Activated naive CD4-positive, alpha-beta T cell treated with anti-CD3 and anti-CD28 coated beads for 36 hours (primary cell): ENCODE measurements at regions not wholly inside any gene's neighbourhood (a gene's known extent, or its start where the extent isn't known, plus 50 kb on each side); places are given as distances from the start of the nearest gene placed in this dataset.
A peak's percentile ranks its signal among the peaks of the same experiment; 100 is the strongest.

Experiments used
- CTCF ChIA-PET: fragments of 350-600 bp; sonication (Branson Sonifier 250); formaldehyde crosslinking; loops from one replicate; lab custom pipeline; 2021; ENCODE audit warnings: antibody characterized with exemption; lab: Charles Lee
- DNase-seq: peaks from one replicate; pipeline ENCODE4 v3.0.0-alpha.2; 2020
- H3K27ac Mint-ChIP-seq: one replicate; pipeline ENCODE4 v1.8.0; 2021; ENCODE audit warnings: mild to moderate bottlenecking, mixed read lengths
- H3K27me3 Mint-ChIP-seq: one replicate; pipeline ENCODE4 v1.8.0; 2021; ENCODE audit warnings: low read depth, mixed read lengths
- H3K36me3 Mint-ChIP-seq: one replicate; pipeline ENCODE4 v1.8.0; 2021; ENCODE audit warnings: low read depth, mixed read lengths
- H3K4me1 Mint-ChIP-seq: one replicate; pipeline ENCODE4 v1.8.0; 2021; ENCODE audit warnings: low read depth, mixed read lengths
- H3K4me3 Mint-ChIP-seq: one replicate; pipeline ENCODE4 v1.8.0; 2021; ENCODE audit warnings: mild to moderate bottlenecking, moderate library complexity, mixed read lengths
- H3K9me3 Mint-ChIP-seq: one replicate; pipeline ENCODE4 v1.8.0; 2021; ENCODE audit warnings: mixed read lengths
- intact Hi-C: fragments of 100-400 bp; cut with micrococcal nuclease; formaldehyde crosslinking; loops from one replicate; pipeline ENCODE4 v1.15.1; 2023

GRCh38 chr7:131002600-131002999, 268.6 kb upstream of the KLF14 start:
- Mint-ChIP-seq H3K4me3 (no peak overlapping the region), H3K27ac (no peak overlapping the region), H3K36me3 (peaks cover 32% of the 10 kb centered on the region), H3K27me3 (no peaks in the 10 kb centered on the region), H3K4me1 (peaks cover 73% of the 10 kb centered on the region), H3K9me3 (peaks cover 12% of the 10 kb centered on the region)
- CTCF ChIA-PET, result interaction anchor here (0.8 to 7.2 kb wide), 8 partner anchors 8 to 106 kb away, joined by 3 to 61 read pairs (median 7); no protein-coding TSS in a partner anchor
- intact Hi-C loops, result no loop called here
- no peak for DNase-seq

- Mint-ChIP-seq H3K36me3 (peaks cover 28% of the 10 kb centered on the region), H3K9me3 (peaks cover 12% of the 10 kb centered on the region), H3K4me3 (no peak overlapping the region), H3K27me3 (no peaks in the 10 kb centered on the region), H3K4me1 (peaks cover 75% of the 10 kb centered on the region), H3K27ac (no peak overlapping the region)
- no peak for DNase-seq
- CTCF ChIA-PET, result interaction anchor here (0.7 to 7.2 kb wide), 13 partner anchors 9 to 107 kb away, joined by 3 to 61 read pairs (median 4); no protein-coding TSS in a partner anchor
- intact Hi-C loops, result no loop called here
Measured at GRCh38 chr7:131003634-131004033, 269.6 kb upstream of the KLF14 start.

- CTCF ChIA-PET, result interaction anchor here (0.7 to 7.2 kb wide), 10 partner anchors 14 to 107 kb away, joined by 3 to 61 read pairs (median 5); no protein-coding TSS in a partner anchor
- no peak for DNase-seq
- intact Hi-C loops, result no loop called here
- Mint-ChIP-seq H3K27ac (peak overlapping the region; percentile 3), H3K36me3 (peaks cover 25% of the 10 kb centered on the region), H3K4me3 (no peak overlapping the region), H3K9me3 (peaks cover 12% of the 10 kb centered on the region), H3K4me1 (peaks cover 75% of the 10 kb centered on the region), H3K27me3 (no peaks in the 10 kb centered on the region)
Measured at GRCh38 chr7:131004371-131004770, 270.4 kb upstream of the KLF14 start.

- peaks cover 17% of the 10 kb centered on the region for H3K36me3 Mint-ChIP-seq
- peaks cover 86% of the 10 kb centered on the region for H3K4me1 Mint-ChIP-seq
- H3K27ac Mint-ChIP-seq, result peak overlapping the region; percentile 91
- peaks cover 8% of the 10 kb centered on the region for H3K9me3 Mint-ChIP-seq
- DNase-seq, result peak; percentile 80
- no peaks in the 10 kb centered on the region for H3K27me3 Mint-ChIP-seq
- intact Hi-C loops, result loop anchor here (1.0 kb wide), 4 partner anchors 25 to 132 kb away; no protein-coding TSS in a partner anchor
- CTCF ChIA-PET, result interaction anchor here (0.6 to 3.0 kb wide), 19 partner anchors 11 to 110 kb away, joined by 3 to 32 read pairs (median 4); no protein-coding TSS in a partner anchor
- H3K4me3 Mint-ChIP-seq, result peak overlapping the region; percentile 52
Measured at GRCh38 chr7:131007439-131008330, 273.7 kb upstream of the KLF14 start.

- CTCF ChIA-PET, result interaction anchor here (1.1 to 3.0 kb wide), 9 partner anchors 12 to 112 kb away, joined by 3 to 10 read pairs (median 5); no protein-coding TSS in a partner anchor
- no peaks in the 10 kb centered on the region for H3K27me3 Mint-ChIP-seq
- peak overlapping the region; percentile 91 for H3K27ac Mint-ChIP-seq
- peak overlapping the region; percentile 58 for H3K4me3 Mint-ChIP-seq
- no peak for DNase-seq
- H3K9me3 Mint-ChIP-seq, result no peaks in the 10 kb centered on the region
- H3K4me1 Mint-ChIP-seq, result peaks cover 91% of the 10 kb centered on the region
- peaks cover 9% of the 10 kb centered on the region for H3K36me3 Mint-ChIP-seq
- intact Hi-C loops, result loop anchor here (1.0 kb wide), 5 partner anchors 12 to 99 kb away; no protein-coding TSS in a partner anchor
Measured at GRCh38 chr7:131008840-131009711, 275.1 kb upstream of the KLF14 start.

- Mint-ChIP-seq H3K27me3 (no peaks in the 10 kb centered on the region), H3K36me3 (peaks cover 6% of the 10 kb centered on the region), H3K9me3 (no peaks in the 10 kb centered on the region), H3K4me1 (peaks cover 86% of the 10 kb centered on the region), H3K4me3 (peak overlapping the region; percentile 58), H3K27ac (peak overlapping the region; percentile 91)
- CTCF ChIA-PET, result interaction anchor here (0.6 to 3.0 kb wide), 10 partner anchors 11 to 113 kb away, joined by 3 to 10 read pairs (median 4); no protein-coding TSS in a partner anchor
- DNase-seq, result no peak
- intact Hi-C loops, result loop anchor here (5.0 to 10.0 kb wide), 3 partner anchors 317 to 1058 kb away; partner anchors contain the start of genes MKLN1 and UBE2H
Measured at GRCh38 chr7:131010029-131010716, 276.2 kb upstream of the KLF14 start.

- DNase-seq, result peak; percentile 51
- CTCF ChIA-PET, result interaction anchor here (0.6 to 2.1 kb wide), 4 partner anchors 16 to 96 kb away, joined by 3 to 10 read pairs (median 4); no protein-coding TSS in a partner anchor
- peak overlapping the region; percentile 91 for H3K27ac Mint-ChIP-seq
- peaks cover 88% of the 10 kb centered on the region for H3K4me1 Mint-ChIP-seq
- H3K36me3 Mint-ChIP-seq, result peaks cover 2% of the 10 kb centered on the region
- intact Hi-C loops, result loop anchor here (1.0 to 10.0 kb wide), 4 partner anchors 177 to 1059 kb away; partner anchors contain the start of genes MKLN1 and UBE2H
- H3K9me3 Mint-ChIP-seq, result no peaks in the 10 kb centered on the region
- H3K4me3 Mint-ChIP-seq, result peak overlapping the region; percentile 58
- H3K27me3 Mint-ChIP-seq, result no peaks in the 10 kb centered on the region
Measured at GRCh38 chr7:131010717-131011431, 276.9 kb upstream of the KLF14 start.

- peak overlapping the region; percentile 91 for H3K27ac Mint-ChIP-seq
- H3K9me3 Mint-ChIP-seq, result no peaks in the 10 kb centered on the region
- H3K27me3 Mint-ChIP-seq, result no peaks in the 10 kb centered on the region
- peak; percentile 57 for DNase-seq
- intact Hi-C loops, result loop anchor here (1.0 to 10.0 kb wide), 4 partner anchors 177 to 1059 kb away; partner anchors contain the start of genes MKLN1 and UBE2H
- H3K36me3 Mint-ChIP-seq, result peaks cover 5% of the 10 kb centered on the region
- peaks cover 90% of the 10 kb centered on the region for H3K4me1 Mint-ChIP-seq
- CTCF ChIA-PET, result interaction anchor here (1.6 to 2.1 kb wide), 2 partner anchors 17 to 41 kb away, joined by 5 read pairs; no protein-coding TSS in a partner anchor
- H3K4me3 Mint-ChIP-seq, result peak overlapping the region; percentile 58
Measured at GRCh38 chr7:131011432-131011742, 277.4 kb upstream of the KLF14 start.

- no peak for DNase-seq
- CTCF ChIA-PET, result interaction anchor here (0.6 to 2.1 kb wide), 5 partner anchors 16 to 58 kb away, joined by 4 to 9 read pairs (median 5); no protein-coding TSS in a partner anchor
- peak overlapping the region; percentile 34 for H3K4me3 Mint-ChIP-seq
- intact Hi-C loops, result loop anchor here (1.0 to 10.0 kb wide), 5 partner anchors 9 to 1060 kb away; partner anchors contain the start of genes MKLN1 and UBE2H
- peaks cover 4% of the 10 kb centered on the region for H3K36me3 Mint-ChIP-seq
- H3K4me1 Mint-ChIP-seq, result peaks cover 89% of the 10 kb centered on the region
- H3K9me3 Mint-ChIP-seq, result no peaks in the 10 kb centered on the region
- no peaks in the 10 kb centered on the region for H3K27me3 Mint-ChIP-seq
- peak overlapping the region; percentile 91 for H3K27ac Mint-ChIP-seq
Measured at GRCh38 chr7:131011976-131012375, 278.0 kb upstream of the KLF14 start.

- Mint-ChIP-seq H3K27me3 (no peaks in the 10 kb centered on the region), H3K36me3 (peaks cover 6% of the 10 kb centered on the region), H3K9me3 (peaks cover 2% of the 10 kb centered on the region), H3K27ac (peak overlapping the region; percentile 91), H3K4me1 (peaks cover 86% of the 10 kb centered on the region), H3K4me3 (no peak overlapping the region)
- no peak for DNase-seq
- intact Hi-C loops, result loop anchor here (1.0 to 10.0 kb wide), 4 partner anchors 9 to 1060 kb away; partner anchors contain the start of genes MKLN1 and UBE2H
- CTCF ChIA-PET, result interaction anchor here (0.6 to 2.1 kb wide), 5 partner anchors 16 to 57 kb away, joined by 4 to 9 read pairs (median 5); no protein-coding TSS in a partner anchor
Measured at GRCh38 chr7:131012477-131013031, 278.5 kb upstream of the KLF14 start.
